ENCODE measurements at regions not wholly inside any gene's neighbourhood (a gene's known extent, or its start where the extent isn't known, plus 50 kb on each side); places are given as distances from the start of the nearest gene placed in this dataset.

- TF ChIP-seq CTCF (conservative IDR thresholded peaks at IDR 0.05; ENCODE audit: low read depth in 2 of 2) (no peak), POLR2AphosphoS5 (IDR thresholded peaks at IDR 0.05; ENCODE audit: low read depth) (no peak), EZH2 (IDR thresholded peaks at IDR 0.05; ENCODE audit: low read depth, unreplicated experiment) (no peak)
Measured at GRCh38 chr7:145474009-145474686, 638.3 kb upstream of the TPK1 start.

Data from GM23338 (cell line).